ENCODE measurements at regions not wholly inside any gene's neighbourhood (a gene's known extent, or its start where the extent isn't known, plus 50 kb on each side); places are given as distances from the start of the nearest gene placed in this dataset.
A peak's percentile ranks its signal among the peaks of the same experiment; 100 is the strongest.
"Not testable (repeated sequence)": the region's sequence is repeated elsewhere in the genome, so short reads cannot be mapped to it uniquely, and the experiment has no call there.

GRCh38 chr9:102650896-102651295 lies 344.2 kb upstream of the CYLC2 start:
- no peak for DNase-seq (ENCODE audit: low read depth)
- H3K27me3 ChIP-seq (ENCODE audit: control insufficient read depth, insufficient read depth, low read length): no peaks in the 10 kb centered on the region
- H3K36me3 ChIP-seq (ENCODE audit: control insufficient read depth, insufficient read depth, low read length): no peaks in the 10 kb centered on the region

GRCh38 chr9:102642651-102643050 lies 352.5 kb upstream of the CYLC2 start:
- Histone ChIP-seq H3K4me3 (ENCODE audit: low read depth, low read length) (no peak overlapping the region), H3K27me3 (ENCODE audit: control insufficient read depth, insufficient read depth, low read length) (no peaks in the 10 kb centered on the region), H3K36me3 (ENCODE audit: control insufficient read depth, insufficient read depth, low read length) (no peaks in the 10 kb centered on the region)
- DNase-seq (ENCODE audit: low read depth): no peak
- TF ChIP-seq CTCF (IDR thresholded peaks at IDR 0.05; ENCODE audit: insufficient read depth, low read length, poor library complexity, severe bottlenecking): no peak

More at GRCh38 chr9:102650896-102651295, 344.2 kb upstream of the CYLC2 start:
- no peak overlapping the region for H3K4me3 ChIP-seq (ENCODE audit: low read depth, low read length)
- TF ChIP-seq CTCF (IDR thresholded peaks at IDR 0.05; ENCODE audit: insufficient read depth, low read length, poor library complexity, severe bottlenecking): no peak

GRCh38 chr9:102631559-102631958 lies 363.6 kb upstream of the CYLC2 start:
- Histone ChIP-seq H3K27me3 (ENCODE audit: control insufficient read depth, insufficient read depth, low read length) (no peaks in the 10 kb centered on the region), H3K4me3 (ENCODE audit: low read depth, low read length) (no peak overlapping the region), H3K36me3 (ENCODE audit: control insufficient read depth, insufficient read depth, low read length) (no peaks in the 10 kb centered on the region)
- peak; percentile 42 for TF ChIP-seq CTCF (IDR thresholded peaks at IDR 0.05; ENCODE audit: insufficient read depth, low read length, poor library complexity, severe bottlenecking)
- DNase-seq (ENCODE audit: low read depth): no peak

- no peaks in the 10 kb centered on the region for H3K27me3 ChIP-seq (ENCODE audit: control insufficient read depth, insufficient read depth, low read length)
- no peak overlapping the region for H3K4me3 ChIP-seq (ENCODE audit: low read depth, low read length)
- DNase-seq (ENCODE audit: low read depth): no peak
- TF ChIP-seq CTCF (IDR thresholded peaks at IDR 0.05; ENCODE audit: insufficient read depth, low read length, poor library complexity, severe bottlenecking): no peak
- H3K36me3 ChIP-seq (ENCODE audit: control insufficient read depth, insufficient read depth, low read length): no peaks in the 10 kb centered on the region
These were observed 385.7 kb upstream of the CYLC2 start for GRCh38 chr9:102609461-102609860.

GRCh38 chr9:102603198-102604195 lies 391.6 kb upstream of the CYLC2 start:
- H3K36me3 ChIP-seq (ENCODE audit: control insufficient read depth, insufficient read depth, low read length); H3K4me3 ChIP-seq (ENCODE audit: low read depth, low read length); DNase-seq (ENCODE audit: low read depth); H3K27me3 ChIP-seq (ENCODE audit: control insufficient read depth, insufficient read depth, low read length): not testable (repeated sequence)

- Histone ChIP-seq H3K36me3 (ENCODE audit: control insufficient read depth, insufficient read depth, low read length) (no peaks in the 10 kb centered on the region), H3K27me3 (ENCODE audit: control insufficient read depth, insufficient read depth, low read length) (no peaks in the 10 kb centered on the region), H3K4me3 (ENCODE audit: low read depth, low read length) (no peak overlapping the region)
- TF ChIP-seq CTCF (IDR thresholded peaks at IDR 0.05; ENCODE audit: insufficient read depth, low read length, poor library complexity, severe bottlenecking): no peak
- DNase-seq (ENCODE audit: low read depth): no peak
These were observed 400.9 kb upstream of the CYLC2 start for GRCh38 chr9:102594241-102594640.

Measured in kidney epithelial cell (primary cell).